SK-N-SH (cell line): ENCODE measurements at regions not wholly inside any gene's neighbourhood (a gene's known extent, or its start where the extent isn't known, plus 50 kb on each side); places are given as distances from the start of the nearest gene placed in this dataset.

Experiments
- CTCF ChIA-PET: fragments of 300-600, 350-600 bp; formaldehyde crosslinking; extraction: SDS; loops from one replicate; lab custom pipeline; 2021; lab: Yijun Ruan, JAX
- POLR2A ChIA-PET: fragments of 350-600 bp; sonication (Branson Sonifier 250); formaldehyde crosslinking; extraction: SDS; loops from one replicate; lab custom pipeline; 2020; ENCODE audit warnings: antibody characterized with exemption, inconsistent platforms; lab: Yijun Ruan, JAX
- DNase-seq: peaks from one replicate; pipeline ENCODE4 v3.0.0; 2012
- H2AFZ ChIP-seq: fragments of 200-600 bp; sonication (generic); 2 replicates; pipeline ENCODE4 v1.8.1; 2016; ENCODE audit warnings: antibody characterized with exemption, mild to moderate bottlenecking, low read depth
- H3F3A ChIP-seq: fragments of 200-600 bp; sonication (generic); replicated peaks from 2 replicates; pipeline ENCODE3; 2016; ENCODE audit warnings: antibody characterized with exemption, mild to moderate bottlenecking; ENCODE audit not compliant: insufficient read depth
- H3K27ac ChIP-seq, 2 experiments: fragments of 200-500 bp in 1 of 2; fragments of 200-600 bp in 1 of 2; sonication (Bioruptor generic) in 1 of 2; sonication (generic), shearing (Covaris generic) in 1 of 2; 2 replicates each; pipeline versions ENCODE4 v1.5.1 to v1.6.1; 2014 to 2016; ENCODE audit warnings: low read depth in 2 of 2, inconsistent platforms in 1 of 2, low read length in 1 of 2, mild to moderate bottlenecking in 1 of 2, mixed read lengths in 1 of 2
- H3K27me3 ChIP-seq: fragments of 200-600 bp; sonication (generic), shearing (Covaris generic); 2 replicates; pipeline ENCODE4 v1.6.1; 2016; ENCODE audit warnings: mixed run types; ENCODE audit not compliant: insufficient read depth
- H3K36me3 ChIP-seq, 2 experiments: fragments of 200-500 bp in 1 of 2; fragments of 200-600 bp in 1 of 2; sonication (Bioruptor generic) in 1 of 2; sonication (generic) in 1 of 2; replicated peaks in 1 of 2; 2 replicates each; pipeline versions ENCODE3 to v1.5.1; 2014 to 2016; ENCODE audit warnings: low read length in 1 of 2, mild to moderate bottlenecking in 1 of 2; ENCODE audit not compliant: insufficient read depth in 2 of 2, control insufficient read depth in 1 of 2
- H3K4me1 ChIP-seq, 2 experiments: fragments of 200-500 bp in 1 of 2; fragments of 200-600 bp in 1 of 2; sonication (Bioruptor generic) in 1 of 2; sonication (generic), shearing (Covaris generic) in 1 of 2; 2 replicates each; pipeline versions ENCODE4 v1.5.1 to v1.6.1; 2014 to 2016; ENCODE audit warnings: low read depth in 1 of 2, low read length in 1 of 2, mixed run types in 1 of 2; ENCODE audit not compliant: insufficient read depth in 2 of 2, control insufficient read depth in 1 of 2
- H3K4me2 ChIP-seq: fragments of 200-600 bp; sonication (generic), shearing (Covaris generic); 2 replicates; pipeline ENCODE4 v1.6.1; 2017; ENCODE audit warnings: mixed run types
- H3K4me3 ChIP-seq, 2 experiments: fragments of 200-500 bp in 1 of 2; fragments of 200-600 bp in 1 of 2; sonication (Bioruptor generic) in 1 of 2; sonication (generic), shearing (Covaris generic) in 1 of 2; 2 replicates each; pipeline versions ENCODE4 v1.5.1 to v1.8.1; 2014 to 2016; ENCODE audit warnings: low read depth in 2 of 2, inconsistent platforms in 1 of 2, low read length in 1 of 2, mild to moderate bottlenecking in 1 of 2, mixed read lengths in 1 of 2, moderate library complexity in 1 of 2
- H3K79me2 ChIP-seq: fragments of 200-600 bp; sonication (generic); 2 replicates; pipeline ENCODE4 v1.8.1; 2017; ENCODE audit warnings: mild to moderate bottlenecking; ENCODE audit not compliant: insufficient read depth
- H3K9ac ChIP-seq: fragments of 200-600 bp; sonication (generic); 2 replicates; pipeline ENCODE4 v1.6.1; 2017; ENCODE audit warnings: mixed run types
- H3K9me2 ChIP-seq: fragments of 200-600 bp; sonication (generic); 2 replicates; pipeline ENCODE4 v1.6.1; 2017; ENCODE audit warnings: mixed run types
- H3K9me3 ChIP-seq: fragments of 200-600 bp; sonication (generic); 2 replicates; pipeline ENCODE4 v1.6.1; 2017; ENCODE audit warnings: mixed run types, mild to moderate bottlenecking, moderate library complexity
- H4K20me1 ChIP-seq: fragments of 200-600 bp; sonication (generic); 2 replicates; pipeline ENCODE4 v1.6.1; 2017; ENCODE audit warnings: mild to moderate bottlenecking, mixed run types; ENCODE audit not compliant: insufficient read depth
- ELF1 ChIP-seq: IDR thresholded peaks from 2 replicates; pipeline ENCODE4 v1.4.0; 2012
- EP300 ChIP-seq, 2 experiments: IDR thresholded peaks; 2 replicates each; pipeline versions ENCODE4 v1.4.0 to v1.6.1; 2012; ENCODE audit warnings: borderline replicate concordance in 1 of 2, low read depth in 1 of 2, low read length in 1 of 2
- GABPA ChIP-seq: IDR thresholded peaks from 2 replicates; pipeline ENCODE4 v1.4.0; 2012; ENCODE audit warnings: low read depth, mild to moderate bottlenecking
- JUND ChIP-seq: IDR thresholded peaks from 2 replicates; pipeline ENCODE4 v1.4.0; 2012
- MXI1 ChIP-seq: IDR thresholded peaks from 2 replicates; pipeline ENCODE4 v1.6.1; 2012; ENCODE audit warnings: mild to moderate bottlenecking, low read depth, low read length, improper control_type of control experiment
- NFIC ChIP-seq: IDR thresholded peaks from 2 replicates; pipeline ENCODE4 v1.4.0; 2012; ENCODE audit warnings: borderline replicate concordance
- NRF1 ChIP-seq: IDR thresholded peaks from 2 replicates; pipeline ENCODE4 v1.6.1; 2012; ENCODE audit warnings: low read depth, mild to moderate bottlenecking, low read length
- PBX3 ChIP-seq: IDR thresholded peaks from 2 replicates; pipeline ENCODE4; 2012
- RAD21 ChIP-seq: IDR thresholded peaks from 2 replicates; pipeline ENCODE4 v1.6.1; 2012; ENCODE audit warnings: mild to moderate bottlenecking, low read length
- RCOR1 ChIP-seq: fragments of 150-350 bp; IDR thresholded peaks from 2 replicates; pipeline ENCODE4 v1.6.1; 2017; ENCODE audit warnings: antibody characterized with exemption, low read length
- RFX5 ChIP-seq: IDR thresholded peaks from 2 replicates; pipeline ENCODE4 v1.6.1; 2012; ENCODE audit warnings: mild to moderate bottlenecking, improper control_type of control experiment, low read length
- RXRA ChIP-seq: IDR thresholded peaks from 2 replicates; pipeline ENCODE4 v1.4.0; 2012; ENCODE audit warnings: low read depth, mild to moderate bottlenecking, borderline replicate concordance
- SMC3 ChIP-seq: IDR thresholded peaks from 2 replicates; pipeline ENCODE4 v1.6.1; 2012; ENCODE audit warnings: low read depth, low read length, improper control_type of control experiment
- TAF1 ChIP-seq: IDR thresholded peaks from 2 replicates; pipeline ENCODE4 v1.6.1; 2012; ENCODE audit warnings: low read depth, mild to moderate bottlenecking, low read length, moderate library complexity, borderline replicate concordance
- TEAD4 ChIP-seq: IDR thresholded peaks from 2 replicates; pipeline ENCODE4 v1.4.0; 2012; ENCODE audit warnings: mild to moderate bottlenecking, borderline replicate concordance; ENCODE audit not compliant: insufficient read depth
- WGBS: methylation state at CpG from one replicate; pipeline ENCODE4 v1.1.6; 2017; ENCODE audit warnings: low lambda C conversion rate; 5-methylcytosine and 5-hydroxymethylcytosine counted together
- TF ChIP-seq, protein P1 (sequence below): fragments of 150-350 bp; IDR thresholded peaks from 2 replicates; pipeline ENCODE4 v1.6.1; 2016; ENCODE audit warnings: mild to moderate bottlenecking, low read depth, low read length
- TF ChIP-seq, protein P2 (sequence below): IDR thresholded peaks from 2 replicates; pipeline ENCODE4 v1.6.1; 2012; ENCODE audit warnings: mild to moderate bottlenecking, low read depth, low read length, moderate library complexity
- TF ChIP-seq, protein P3 (sequence below): IDR thresholded peaks from 2 replicates; pipeline ENCODE4 v1.4.0; 2012; ENCODE audit warnings: low read depth, borderline replicate concordance
- TF ChIP-seq, protein P4 (sequence below): IDR thresholded peaks from 2 replicates; pipeline ENCODE4 v1.4.0; 2012; ENCODE audit warnings: low read depth

DNA sequence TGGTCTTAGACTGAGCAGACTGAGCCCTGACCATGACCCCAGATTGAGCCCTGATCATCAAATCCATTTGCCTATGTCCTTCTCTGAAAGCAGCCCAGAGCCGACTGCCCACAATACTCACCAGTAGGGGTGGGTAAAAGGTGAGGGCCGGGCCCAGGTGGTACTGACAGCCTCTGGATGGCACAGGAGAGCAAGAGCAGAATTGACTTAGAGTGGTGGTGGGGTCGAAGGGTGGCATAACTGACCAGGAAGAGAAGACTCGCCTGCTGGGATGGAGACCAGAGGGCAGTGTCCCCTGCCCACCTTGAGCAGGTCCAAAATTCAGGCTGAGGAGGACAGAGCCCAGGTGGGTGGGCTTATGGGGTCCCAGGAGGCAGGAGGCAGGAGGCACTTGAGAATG is 161.3 kb upstream of the POU3F1 start:
- H3K27me3 ChIP-seq, result no peaks in the 10 kb centered on the region; the same call in none of the 2 replicates
- POLR2A ChIA-PET, result no interaction called here
- CTCF ChIA-PET, result no interaction called here
- TF ChIP-seq MXI1 (no peak), SMC3 (no peak), JUND (no peak), RCOR1 (no peak), GABPA (no peak), NFIC (no peak), ELF1 (no peak), RXRA (no peak), RAD21 (no peak), PBX3 (no peak), TAF1 (no peak), TEAD4 (no peak), NRF1 (no peak), EP300 (IDR thresholded peaks at IDR 0.05; ENCODE audit: borderline replicate concordance in 1 of 2, low read depth in 1 of 2, low read length in 1 of 2) (no peak), RFX5 (no peak)
- TF ChIP-seq, protein P1, sequence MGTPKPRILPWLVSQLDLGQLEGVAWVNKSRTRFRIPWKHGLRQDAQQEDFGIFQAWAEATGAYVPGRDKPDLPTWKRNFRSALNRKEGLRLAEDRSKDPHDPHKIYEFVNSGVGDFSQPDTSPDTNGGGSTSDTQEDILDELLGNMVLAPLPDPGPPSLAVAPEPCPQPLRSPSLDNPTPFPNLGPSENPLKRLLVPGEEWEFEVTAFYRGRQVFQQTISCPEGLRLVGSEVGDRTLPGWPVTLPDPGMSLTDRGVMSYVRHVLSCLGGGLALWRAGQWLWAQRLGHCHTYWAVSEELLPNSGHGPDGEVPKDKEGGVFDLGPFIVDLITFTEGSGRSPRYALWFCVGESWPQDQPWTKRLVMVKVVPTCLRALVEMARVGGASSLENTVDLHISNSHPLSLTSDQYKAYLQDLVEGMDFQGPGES, result no peak
- TF ChIP-seq, protein P2, sequence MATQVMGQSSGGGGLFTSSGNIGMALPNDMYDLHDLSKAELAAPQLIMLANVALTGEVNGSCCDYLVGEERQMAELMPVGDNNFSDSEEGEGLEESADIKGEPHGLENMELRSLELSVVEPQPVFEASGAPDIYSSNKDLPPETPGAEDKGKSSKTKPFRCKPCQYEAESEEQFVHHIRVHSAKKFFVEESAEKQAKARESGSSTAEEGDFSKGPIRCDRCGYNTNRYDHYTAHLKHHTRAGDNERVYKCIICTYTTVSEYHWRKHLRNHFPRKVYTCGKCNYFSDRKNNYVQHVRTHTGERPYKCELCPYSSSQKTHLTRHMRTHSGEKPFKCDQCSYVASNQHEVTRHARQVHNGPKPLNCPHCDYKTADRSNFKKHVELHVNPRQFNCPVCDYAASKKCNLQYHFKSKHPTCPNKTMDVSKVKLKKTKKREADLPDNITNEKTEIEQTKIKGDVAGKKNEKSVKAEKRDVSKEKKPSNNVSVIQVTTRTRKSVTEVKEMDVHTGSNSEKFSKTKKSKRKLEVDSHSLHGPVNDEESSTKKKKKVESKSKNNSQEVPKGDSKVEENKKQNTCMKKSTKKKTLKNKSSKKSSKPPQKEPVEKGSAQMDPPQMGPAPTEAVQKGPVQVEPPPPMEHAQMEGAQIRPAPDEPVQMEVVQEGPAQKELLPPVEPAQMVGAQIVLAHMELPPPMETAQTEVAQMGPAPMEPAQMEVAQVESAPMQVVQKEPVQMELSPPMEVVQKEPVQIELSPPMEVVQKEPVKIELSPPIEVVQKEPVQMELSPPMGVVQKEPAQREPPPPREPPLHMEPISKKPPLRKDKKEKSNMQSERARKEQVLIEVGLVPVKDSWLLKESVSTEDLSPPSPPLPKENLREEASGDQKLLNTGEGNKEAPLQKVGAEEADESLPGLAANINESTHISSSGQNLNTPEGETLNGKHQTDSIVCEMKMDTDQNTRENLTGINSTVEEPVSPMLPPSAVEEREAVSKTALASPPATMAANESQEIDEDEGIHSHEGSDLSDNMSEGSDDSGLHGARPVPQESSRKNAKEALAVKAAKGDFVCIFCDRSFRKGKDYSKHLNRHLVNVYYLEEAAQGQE, result no peak
- TF ChIP-seq, protein P3, sequence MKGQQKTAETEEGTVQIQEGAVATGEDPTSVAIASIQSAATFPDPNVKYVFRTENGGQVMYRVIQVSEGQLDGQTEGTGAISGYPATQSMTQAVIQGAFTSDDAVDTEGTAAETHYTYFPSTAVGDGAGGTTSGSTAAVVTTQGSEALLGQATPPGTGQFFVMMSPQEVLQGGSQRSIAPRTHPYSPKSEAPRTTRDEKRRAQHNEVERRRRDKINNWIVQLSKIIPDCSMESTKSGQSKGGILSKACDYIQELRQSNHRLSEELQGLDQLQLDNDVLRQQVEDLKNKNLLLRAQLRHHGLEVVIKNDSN, result no peak
- TF ChIP-seq, protein P4, sequence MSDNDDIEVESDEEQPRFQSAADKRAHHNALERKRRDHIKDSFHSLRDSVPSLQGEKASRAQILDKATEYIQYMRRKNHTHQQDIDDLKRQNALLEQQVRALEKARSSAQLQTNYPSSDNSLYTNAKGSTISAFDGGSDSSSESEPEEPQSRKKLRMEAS, result no peak
- TF ChIP-seq, all 33 proteins: peak for 0
- Histone ChIP-seq H3K9ac (no peak overlapping the region), H3K27ac (no peak overlapping the region), H3K9me3 (no peaks in the 10 kb centered on the region), H3K4me1 (no peaks in the 10 kb centered on the region), H3K4me3 (no peak overlapping the region), H4K20me1 (no peaks in the 10 kb centered on the region), H2AFZ (no peak overlapping the region), H3K79me2 (no peaks in the 10 kb centered on the region), H3K4me2 (no peak overlapping the region), H3K36me3 (no peaks in the 10 kb centered on the region), H3F3A (no peaks in the 10 kb centered on the region), H3K9me2 (no peaks in the 10 kb centered on the region)
- no peak for DNase-seq
- WGBS, result 2% methylated on average over 4 of the region's 4 CpGs
